ENCODE measurements at regions not wholly inside any gene's neighbourhood (a gene's known extent, or its start where the extent isn't known, plus 50 kb on each side); places are given as distances from the start of the nearest gene placed in this dataset.

DNA sequence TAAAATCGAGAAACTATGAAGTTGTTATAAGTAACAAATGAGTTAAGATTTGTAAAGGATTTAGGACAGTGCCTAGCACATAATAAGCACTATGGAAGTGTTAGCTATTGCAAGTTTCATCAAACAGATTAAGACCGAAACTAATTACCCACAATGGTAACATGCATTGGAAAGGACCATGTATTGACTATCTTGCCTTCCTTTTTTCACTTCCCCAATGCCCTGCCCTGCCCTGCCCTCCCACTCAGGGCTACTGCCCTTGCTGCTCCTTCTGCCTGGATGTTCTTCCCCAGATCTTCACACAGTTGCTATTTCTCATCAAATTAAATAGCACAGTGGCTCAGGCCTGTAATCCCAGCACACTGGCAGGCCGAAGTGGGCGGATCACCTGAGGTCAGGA lies 202.1 kb upstream of the PSMD7 start:
- no peak for DNase-seq

GRCh38 chr16:74092336-74092735 lies 204.3 kb upstream of the PSMD7 start:
- DNase-seq: no peak

GRCh38 chr16:74090871-74091270 lies 205.7 kb upstream of the PSMD7 start:
- no peak for DNase-seq

DNA sequence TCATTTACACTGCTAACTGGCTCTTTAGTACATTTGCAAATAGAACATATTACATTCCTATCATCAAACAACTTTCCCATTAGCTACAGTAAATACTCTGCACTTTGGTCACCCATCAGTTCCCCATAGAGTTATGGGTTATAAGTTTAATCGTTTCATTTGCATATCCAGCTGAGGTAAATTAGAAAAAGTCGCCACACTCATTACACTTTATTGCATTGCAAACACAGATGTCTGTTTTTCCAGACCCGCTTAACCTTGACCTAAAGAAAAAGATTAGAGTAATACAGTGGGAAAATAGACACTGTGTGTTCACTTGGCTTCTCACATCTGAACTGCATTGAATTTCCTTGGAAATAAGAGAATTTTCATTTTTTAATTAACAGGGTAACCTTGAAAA lies 213.1 kb upstream of the PSMD7 start:
- no peak for DNase-seq

GRCh38 chr16:74080311-74080710 lies 216.3 kb upstream of the PSMD7 start:
- no peak for DNase-seq

GRCh38 chr16:74079232-74079586 lies 217.4 kb upstream of the PSMD7 start:
- no peak for DNase-seq

DNA sequence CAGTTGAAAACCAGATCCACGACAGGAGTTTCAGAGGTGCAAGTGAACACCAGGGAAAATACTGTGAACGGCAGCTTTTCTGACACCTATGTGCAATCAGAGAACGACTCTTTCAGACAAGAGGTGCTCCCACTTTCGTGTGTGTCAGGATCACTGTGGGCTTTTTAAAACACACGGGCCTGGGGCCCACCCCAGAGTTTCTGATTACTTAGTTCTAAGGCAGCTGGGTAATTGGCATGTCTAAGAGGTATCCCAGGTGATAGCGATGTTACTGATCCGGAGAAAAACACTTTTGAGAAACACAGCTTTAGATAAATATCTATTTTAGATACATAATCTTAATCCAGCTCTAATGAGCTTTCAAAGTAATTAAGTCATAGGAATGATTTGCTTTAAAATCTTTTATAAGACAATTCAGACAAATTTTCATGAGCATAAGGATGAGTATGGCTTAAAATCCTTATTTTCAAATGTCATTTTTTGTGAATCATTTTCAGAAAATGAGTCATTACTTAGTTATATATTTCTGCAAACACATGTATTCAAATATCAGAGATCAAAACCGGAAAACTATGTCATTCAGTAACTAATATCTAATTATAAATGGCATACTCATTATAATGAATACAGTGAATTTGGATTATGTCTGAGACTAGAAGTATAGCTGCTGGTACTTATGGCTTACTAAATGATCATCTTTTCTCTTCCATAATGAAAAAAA lies 217.9 kb upstream of the PSMD7 start:
- DNase-seq: no peak

- DNase-seq: no peak
Observed at GRCh38 chr16:74076568-74076967, 220.0 kb upstream of the PSMD7 start.

DNA sequence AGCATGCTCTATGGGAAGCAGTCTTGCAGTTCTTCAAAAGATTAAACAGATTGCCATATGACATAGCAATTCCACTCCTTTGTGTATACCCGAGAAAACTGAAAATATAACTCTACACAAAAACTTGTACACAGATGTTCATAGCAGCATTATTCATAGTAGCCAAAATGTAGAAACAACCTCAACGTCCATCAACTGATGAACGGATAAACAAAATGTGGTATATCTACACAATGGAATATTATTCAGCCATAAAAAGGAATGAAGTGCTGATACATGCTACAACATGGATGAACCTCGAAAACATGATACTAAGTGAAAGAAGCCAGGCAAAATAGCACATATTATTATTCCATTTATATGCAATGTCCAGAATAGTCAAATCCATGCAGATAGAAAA lies 221.2 kb upstream of the PSMD7 start:
- DNase-seq: no peak

GRCh38 chr16:74073456-74073855 lies 223.2 kb upstream of the PSMD7 start:
- no peak for DNase-seq

DNA sequence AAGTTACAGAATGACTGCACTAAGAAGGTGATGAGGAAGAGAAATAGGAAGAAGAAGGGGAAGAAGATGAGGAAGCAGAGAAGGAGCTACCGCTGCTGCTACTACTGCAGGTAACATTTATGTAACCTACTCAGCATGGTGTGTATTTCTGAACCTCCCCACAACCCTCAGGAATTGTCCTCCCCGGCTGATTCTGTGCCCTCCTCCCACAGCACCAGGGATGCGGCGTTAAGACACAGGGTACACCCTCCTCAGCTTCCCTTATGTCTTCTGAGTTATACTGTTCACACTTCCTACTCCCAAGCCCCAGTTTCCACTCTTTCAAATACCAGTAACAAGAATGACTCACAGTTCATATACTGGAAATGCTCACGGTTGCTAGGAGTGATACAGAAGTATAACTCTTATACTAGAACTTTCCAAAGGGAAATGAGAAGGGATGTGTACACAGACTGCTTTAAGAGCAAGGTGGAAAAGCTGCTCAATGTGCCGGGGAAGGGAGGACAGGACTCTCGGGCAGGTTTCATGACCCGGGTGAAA lies 224.5 kb upstream of the PSMD7 start:
- no peak for DNase-seq

DNA sequence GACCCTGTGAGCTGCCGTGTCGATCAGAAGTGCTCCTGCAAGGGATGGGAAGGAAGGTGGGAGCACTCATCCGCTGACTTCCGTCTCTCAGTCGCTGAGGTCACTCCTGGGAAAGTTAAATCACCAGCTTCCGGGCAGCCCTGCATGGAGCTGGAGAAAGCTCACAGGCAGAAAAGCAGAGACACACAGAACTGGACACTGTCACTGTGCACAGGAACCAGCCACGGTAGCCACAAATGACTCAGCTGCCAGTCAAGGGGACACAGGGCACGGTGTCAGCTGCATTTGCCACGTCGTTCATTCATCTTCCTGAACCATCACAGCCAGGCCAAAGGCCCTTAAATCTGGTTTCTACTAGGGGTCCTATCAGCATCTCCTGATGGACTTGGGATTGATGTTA lies 226.4 kb upstream of the PSMD7 start:
- no peak for DNase-seq

DNA sequence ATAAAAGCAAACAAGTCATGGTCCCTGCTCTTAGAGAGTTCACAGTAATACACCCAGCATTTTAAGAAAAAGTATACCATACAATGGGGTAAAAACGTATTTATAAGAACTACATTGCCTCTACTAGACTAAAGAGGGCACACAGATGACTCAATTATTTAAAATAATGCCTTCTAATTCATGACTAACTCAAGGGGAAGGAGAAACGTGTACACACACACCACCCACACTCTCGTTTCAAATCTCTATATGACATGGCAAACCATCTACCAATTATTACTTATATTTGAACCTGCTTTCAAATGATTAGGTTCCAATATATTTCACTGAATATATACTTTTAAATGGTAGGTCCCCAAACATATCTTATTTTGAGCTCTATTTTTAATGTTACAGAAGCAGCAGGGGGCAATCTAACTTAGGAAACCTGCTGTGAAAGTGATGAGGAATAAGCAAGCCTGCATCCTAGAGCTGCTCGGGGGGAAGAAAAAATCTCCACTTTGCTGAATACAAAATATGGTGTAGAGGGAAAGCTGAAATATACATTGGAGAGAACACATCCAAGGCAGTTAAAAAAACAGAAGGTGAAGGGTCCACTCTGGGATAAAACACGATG lies 232.4 kb upstream of the PSMD7 start:
- DNase-seq: no peak

GRCh38 chr16:74053826-74054225 lies 242.8 kb upstream of the PSMD7 start:
- no peak for DNase-seq

- no peak for DNase-seq
Observed at GRCh38 chr16:74053312-74053711, 243.3 kb upstream of the PSMD7 start.

DNA sequence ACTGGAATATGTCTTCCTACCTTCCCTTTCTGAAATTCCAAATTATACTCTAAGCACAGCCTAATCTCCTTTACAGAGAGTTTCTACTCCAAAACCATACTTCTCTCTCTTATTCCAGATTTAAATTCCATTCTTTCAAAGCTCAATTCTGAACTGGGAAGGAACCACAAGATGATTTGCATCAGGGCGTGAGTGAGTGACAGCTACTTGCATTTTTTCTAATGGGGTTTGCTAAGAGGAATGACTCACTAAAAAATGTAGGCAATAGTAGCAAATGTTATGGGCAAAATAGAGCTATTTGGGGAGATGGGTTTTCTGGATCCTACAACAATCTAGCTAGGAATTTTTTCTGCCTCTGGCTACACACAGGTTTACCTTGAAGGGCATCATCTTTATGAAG lies 244.6 kb upstream of the PSMD7 start:
- no peak for DNase-seq

GRCh38 chr16:74049027-74049426 lies 247.6 kb upstream of the PSMD7 start:
- DNase-seq: no peak

GRCh38 chr16:74046524-74046923 lies 250.1 kb upstream of the PSMD7 start:
- DNase-seq: no peak

- no peak for DNase-seq
Observed at GRCh38 chr16:74045513-74045912, 251.1 kb upstream of the PSMD7 start.

DNA sequence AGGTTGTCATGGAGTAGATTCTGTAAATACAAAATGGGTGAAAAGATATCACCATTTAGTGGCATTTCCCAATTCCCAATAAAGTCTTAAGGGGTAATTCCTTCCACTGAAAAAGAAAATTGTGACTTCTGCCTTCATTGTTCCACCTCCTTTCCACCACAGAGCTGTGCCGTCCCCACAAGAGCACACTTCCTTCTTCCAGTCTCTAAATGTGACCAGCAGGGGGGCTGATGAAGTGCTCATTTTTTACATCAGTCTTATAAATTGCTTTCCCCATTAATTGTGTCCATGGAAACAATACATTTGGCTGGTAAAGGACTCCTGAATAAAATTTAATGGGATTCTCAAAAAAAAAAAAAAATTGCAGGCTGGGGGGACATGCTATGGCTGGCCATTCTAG lies 260.8 kb upstream of the PSMD7 start:
- no peak for DNase-seq

GRCh38 chr16:74034862-74035261 lies 261.8 kb upstream of the PSMD7 start:
- DNase-seq: peak; percentile 25

- DNase-seq: no peak
Observed at GRCh38 chr16:74034200-74034599, 262.4 kb upstream of the PSMD7 start.

DNA sequence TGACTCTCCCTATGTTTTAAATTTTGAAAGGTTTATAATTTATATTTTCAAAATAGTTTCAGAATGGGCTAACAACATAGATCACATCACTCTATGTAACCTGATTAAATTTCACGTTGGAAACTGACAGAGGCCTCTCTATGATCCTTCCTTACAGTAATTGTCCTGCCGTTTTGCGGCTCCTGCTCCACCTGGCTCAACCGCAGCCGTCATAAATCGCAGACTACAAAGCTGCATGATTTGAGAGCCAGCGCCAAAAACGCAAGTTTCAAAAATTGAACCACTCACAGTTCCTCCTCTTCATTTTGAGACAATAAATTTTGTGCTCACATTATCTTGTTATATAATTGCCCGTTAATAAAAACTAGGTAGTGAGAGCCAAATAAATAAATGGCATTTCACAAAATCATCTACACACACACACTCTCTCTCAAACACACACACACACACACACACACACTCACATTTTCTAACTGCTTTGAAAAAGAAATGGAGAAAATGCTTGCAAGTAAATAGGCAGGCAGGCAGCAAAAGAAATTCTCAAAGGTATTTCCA lies 263.1 kb upstream of the PSMD7 start:
- no peak for DNase-seq

- DNase-seq: no peak
Observed at GRCh38 chr16:74031551-74031950, 265.1 kb upstream of the PSMD7 start.
